HK-2 (cell line): ENCODE measurements at regions not wholly inside any gene's neighbourhood (a gene's known extent, or its start where the extent isn't known, plus 50 kb on each side); places are given as distances from the start of the nearest gene placed in this dataset.
"Not testable (repeated sequence)": the region's sequence is repeated elsewhere in the genome, so short reads cannot be mapped to it uniquely, and the experiment has no call there.

Experiments
- DNase-seq: peaks from one replicate; pipeline ENCODE4 v3.0.0-alpha.2; 2018; ENCODE audit not compliant: unreplicated experiment

DNA sequence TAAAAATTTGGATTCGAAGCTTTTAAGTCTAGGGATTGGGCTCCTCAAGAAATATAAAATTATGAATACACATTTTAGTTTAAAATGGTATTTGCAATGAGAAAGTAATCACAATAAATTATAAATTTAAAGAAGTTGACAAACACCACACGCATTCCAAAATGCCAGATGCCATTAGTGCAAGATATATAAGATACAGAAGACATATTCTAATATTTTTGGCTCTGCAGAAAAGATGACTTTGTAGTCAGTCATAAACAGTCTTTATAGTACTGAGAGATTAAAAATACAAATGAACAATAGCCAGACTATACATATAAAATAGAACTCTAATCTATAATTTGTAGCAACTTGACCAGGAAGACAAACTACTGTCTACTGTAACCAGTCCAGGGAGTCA is 309.0 kb upstream of the PABPC4L start:
- no peak for DNase-seq

GRCh38 chr4:134505511-134505910 is 303.9 kb upstream of the PABPC4L start:
- DNase-seq: no peak

GRCh38 chr4:134501973-134502643 is 300.5 kb upstream of the PABPC4L start:
- DNase-seq: no peak

GRCh38 chr4:134501488-134501887 is 299.9 kb upstream of the PABPC4L start:
- not testable (repeated sequence) for DNase-seq

DNA sequence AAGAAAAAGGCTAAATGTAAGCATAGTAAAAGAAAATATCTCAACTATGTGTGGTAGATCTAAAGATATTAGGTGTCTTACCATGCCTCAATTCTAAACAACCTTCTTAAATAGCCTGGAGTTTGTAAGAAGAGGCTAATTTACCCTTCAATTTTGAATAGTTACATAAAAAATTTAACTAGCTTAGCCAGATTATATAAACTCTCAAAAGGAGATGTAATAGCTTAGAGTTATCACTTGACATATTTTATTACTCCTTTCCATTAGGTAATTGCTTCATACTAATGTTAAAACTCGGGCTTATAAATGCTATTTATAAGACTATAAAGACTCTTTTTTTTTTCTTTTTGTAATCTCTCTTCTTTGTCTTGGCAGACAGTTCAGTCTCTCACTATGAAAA is 297.5 kb upstream of the PABPC4L start:
- no peak for DNase-seq

DNA sequence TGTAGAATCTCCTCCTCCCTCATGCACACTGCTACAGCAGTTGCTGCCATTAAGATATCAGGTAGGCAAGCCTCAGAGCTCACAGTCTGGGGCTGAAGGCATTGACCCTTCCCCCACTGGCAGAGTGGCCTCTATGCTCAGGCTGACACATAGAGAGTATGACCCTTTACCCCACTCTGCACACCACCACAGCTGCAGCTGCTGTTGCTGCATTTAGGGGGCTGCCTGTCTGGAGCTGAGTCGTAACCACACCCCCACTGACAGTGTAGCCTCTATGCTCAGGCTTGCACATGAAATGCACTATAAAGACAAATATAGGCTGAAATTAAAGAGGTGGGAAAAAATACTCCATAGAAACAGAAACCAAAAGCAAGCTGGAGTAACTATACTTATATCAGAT is 289.3 kb upstream of the PABPC4L start:
- DNase-seq: no peak

GRCh38 chr4:134483514-134483913 is 281.9 kb upstream of the PABPC4L start:
- DNase-seq: not testable (repeated sequence)

DNA sequence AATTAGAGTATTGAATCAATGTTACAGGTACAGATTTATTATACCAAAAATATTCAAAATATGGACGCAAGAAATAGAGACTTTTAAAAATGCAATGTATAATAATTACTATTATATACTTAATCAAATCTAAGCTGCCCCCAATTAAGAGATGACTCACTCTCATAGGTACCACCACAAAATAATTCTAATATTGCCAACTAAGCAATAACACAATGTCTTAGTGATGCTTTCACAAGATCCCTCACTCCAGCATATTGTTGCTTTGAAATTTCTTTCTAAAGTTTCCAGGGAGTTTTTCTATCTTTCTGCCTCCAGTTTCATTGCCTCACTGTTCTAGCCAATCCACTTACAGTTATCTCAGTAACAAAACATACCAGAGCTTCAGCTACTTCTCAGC is 270.0 kb upstream of the PABPC4L start:
- no peak for DNase-seq

GRCh38 chr4:134470544-134470943 is 269.0 kb upstream of the PABPC4L start:
- peak; percentile 6 for DNase-seq

DNA sequence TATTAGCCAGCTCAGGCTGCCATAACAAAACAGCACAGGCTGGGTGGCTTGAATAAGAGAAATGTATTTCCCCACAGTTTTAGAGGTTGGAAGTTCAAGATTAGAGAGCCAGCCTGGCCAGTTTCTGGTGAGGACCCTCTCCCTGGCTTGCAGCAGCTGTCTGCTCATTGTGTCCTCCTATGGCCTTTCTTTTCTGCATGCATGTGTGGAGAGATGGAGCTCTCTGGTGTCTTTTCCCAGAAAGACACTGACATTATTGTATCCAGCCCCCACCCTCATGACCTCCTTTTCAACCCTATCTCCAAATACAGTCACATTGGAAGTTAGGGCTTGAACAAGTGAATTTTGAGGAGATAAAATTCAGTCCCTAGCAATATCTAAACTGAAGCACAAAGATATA is 263.8 kb upstream of the PABPC4L start:
- DNase-seq: no peak

DNA sequence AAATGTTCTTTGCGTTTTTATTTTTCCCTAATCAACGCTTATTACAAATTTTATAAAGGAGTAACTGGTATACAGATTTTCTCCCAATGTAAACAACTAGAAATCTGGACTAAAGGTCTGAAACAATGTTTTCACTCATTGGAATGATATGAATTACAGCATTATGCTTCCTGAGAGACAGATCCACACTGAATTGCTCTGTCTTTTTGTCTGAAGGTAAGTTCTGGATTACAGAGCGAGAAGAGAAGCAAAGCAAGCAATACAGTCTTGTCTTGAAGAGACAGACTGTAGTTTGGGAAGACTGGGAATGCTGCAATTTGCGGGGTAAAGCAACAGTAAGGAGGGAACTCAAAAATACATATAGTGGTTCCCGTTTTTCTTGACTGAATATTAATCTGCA is 262.2 kb upstream of the PABPC4L start:
- no peak for DNase-seq

DNA sequence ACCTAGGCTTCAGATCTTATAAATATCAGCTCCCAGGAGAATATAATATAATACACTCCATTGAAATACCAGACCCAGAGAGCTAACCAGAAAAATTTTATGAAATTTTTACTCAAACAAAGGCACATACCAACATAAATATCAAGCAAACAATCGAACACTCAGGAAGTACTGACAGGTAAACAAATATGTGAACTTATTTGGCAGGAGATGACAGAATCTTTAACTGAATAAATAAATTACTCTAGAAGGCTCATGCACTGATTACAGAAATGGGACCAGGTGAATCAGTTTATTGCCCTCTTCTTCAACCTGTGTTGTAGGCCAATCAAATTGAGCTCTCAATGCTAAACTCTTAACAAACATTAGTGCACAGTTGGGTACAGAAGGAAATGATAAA is 225.2 kb upstream of the PABPC4L start:
- no peak for DNase-seq

GRCh38 chr4:134425756-134426155 is 224.2 kb upstream of the PABPC4L start:
- DNase-seq: no peak

- no peak for DNase-seq
Measured at GRCh38 chr4:134422776-134423175, 221.2 kb upstream of the PABPC4L start.

DNA sequence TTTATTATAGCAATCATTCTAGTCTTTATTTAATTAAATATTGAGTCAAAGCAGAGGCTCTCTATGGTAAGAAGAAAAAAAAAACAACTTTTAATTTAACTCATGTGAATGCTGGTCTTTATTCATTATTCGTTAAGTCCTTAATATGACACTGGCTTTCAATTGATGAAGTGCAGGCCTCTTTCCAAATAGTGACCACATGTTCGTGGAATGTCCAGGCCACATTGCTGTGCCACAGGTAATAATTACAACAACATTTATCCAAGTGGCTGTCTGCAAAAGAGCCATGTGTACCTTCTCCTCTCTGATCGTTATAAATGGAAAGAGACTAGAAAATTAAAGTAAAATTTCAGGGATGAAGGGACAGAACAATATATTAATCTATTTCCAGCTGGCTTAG is 220.1 kb upstream of the PABPC4L start:
- DNase-seq: no peak

DNA sequence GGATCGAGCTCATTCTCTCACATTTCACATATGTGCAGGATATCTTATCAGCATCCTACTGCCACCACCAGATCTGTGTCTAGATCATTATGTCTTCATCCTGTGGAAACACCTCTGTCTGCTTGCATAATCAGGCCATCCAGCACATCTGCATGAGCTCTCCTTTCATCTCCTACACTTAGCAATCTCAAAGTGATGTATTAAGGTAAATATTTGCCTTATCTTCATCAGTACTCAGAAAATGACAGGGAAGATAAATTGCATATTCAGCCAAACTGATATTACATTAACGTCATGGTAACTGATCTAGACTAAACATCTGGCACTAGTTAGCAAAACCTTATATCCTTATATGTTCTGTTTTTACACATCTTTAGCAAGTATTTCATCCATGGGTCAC is 207.3 kb upstream of the PABPC4L start:
- DNase-seq: no peak

DNA sequence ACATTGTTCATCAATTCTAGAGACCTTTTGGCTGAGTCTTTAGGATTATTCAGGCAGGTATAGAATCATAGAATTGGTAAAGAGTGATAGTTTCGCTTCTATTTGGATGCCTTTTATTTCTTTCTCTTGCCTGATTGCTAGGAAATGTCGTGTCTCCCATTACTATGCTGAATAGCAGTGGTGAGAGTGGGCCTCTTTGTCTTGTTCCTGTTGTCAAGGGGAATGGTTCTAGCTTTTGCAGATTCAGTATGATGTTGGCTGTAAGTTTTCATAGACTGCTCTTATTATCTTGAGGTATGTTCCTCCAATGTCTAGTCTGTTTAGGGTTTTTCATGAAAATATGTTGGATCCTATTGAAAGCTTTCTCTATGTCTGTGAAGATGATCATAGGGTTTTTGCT is 200.2 kb upstream of the PABPC4L start:
- DNase-seq: no peak

DNA sequence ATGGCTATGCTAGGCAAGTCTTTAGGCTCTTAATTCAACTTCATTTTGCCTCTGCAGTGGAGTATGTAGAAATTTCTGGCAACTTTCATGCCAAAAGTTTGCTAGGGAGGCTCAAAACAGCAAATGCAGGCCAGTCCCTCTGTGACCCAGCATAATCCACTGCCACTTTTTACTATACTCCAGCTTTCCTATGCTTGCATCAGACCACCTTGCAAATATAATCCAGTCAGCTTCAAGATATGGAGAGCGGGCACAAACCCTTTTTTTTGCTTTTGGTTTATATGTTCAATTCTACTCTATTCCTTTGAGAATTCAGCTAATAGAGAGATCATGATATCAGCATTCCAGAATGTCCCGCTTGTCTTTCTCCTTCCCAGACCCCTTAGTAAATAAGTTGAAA is 192.0 kb upstream of the PABPC4L start:
- DNase-seq: no peak

GRCh38 chr4:134390319-134390718 is 188.7 kb upstream of the PABPC4L start:
- no peak for DNase-seq

DNA sequence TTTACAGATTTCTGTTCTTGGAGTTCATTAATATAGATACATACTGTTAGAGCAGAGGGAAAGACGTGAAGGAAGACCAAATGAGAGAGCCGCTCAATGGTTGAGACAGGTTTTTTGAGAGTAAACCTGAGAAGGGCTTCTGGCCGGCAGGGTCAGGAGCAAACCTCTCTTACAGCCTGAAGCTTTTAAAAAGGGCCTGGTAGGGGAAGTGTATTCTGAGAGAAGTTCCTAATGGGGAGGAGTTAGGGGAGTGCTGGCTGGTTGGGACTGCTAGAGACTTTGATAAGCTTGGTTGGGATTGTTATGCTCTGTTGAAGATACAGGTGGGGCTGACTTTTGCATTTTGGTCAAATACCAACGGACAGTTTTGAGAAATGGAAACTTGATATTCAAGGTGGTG is 186.8 kb upstream of the PABPC4L start:
- no peak for DNase-seq

DNA sequence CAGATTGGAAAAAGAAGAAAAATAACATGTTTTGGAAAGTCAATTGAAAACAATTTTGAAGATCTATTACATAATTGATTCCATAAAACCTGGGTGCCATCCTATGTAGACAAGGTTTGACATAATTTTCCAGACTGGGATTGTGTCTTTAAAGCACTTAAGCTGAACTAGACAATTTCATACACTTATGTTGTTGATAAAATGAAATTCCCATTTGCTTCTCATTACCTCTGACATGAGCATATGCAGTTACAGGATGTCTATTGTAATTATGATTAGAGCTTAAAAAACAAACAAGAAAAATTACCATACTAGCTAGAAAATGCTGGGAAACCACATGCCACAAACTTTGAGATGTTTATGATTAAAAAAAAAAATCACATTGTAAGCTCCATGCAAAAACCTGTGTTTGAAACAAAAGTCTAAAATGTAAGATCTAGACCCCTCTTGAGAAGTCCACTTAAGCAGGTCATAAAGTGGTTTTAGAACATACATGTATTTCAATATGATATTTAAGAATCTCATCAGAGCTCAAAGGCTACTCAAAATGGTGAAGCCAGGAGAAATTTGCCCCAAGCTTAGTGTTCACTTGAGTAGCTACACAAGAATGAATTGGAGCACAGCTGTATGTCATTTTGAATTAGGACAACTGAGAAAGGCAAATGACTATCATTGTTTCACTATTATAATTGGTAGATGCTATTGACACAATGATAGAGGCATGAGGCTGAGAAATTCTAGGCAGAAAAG is 181.1 kb upstream of the PABPC4L start:
- DNase-seq: no peak

- DNase-seq: no peak
Measured at GRCh38 chr4:134375775-134376174, 174.2 kb upstream of the PABPC4L start.

DNA sequence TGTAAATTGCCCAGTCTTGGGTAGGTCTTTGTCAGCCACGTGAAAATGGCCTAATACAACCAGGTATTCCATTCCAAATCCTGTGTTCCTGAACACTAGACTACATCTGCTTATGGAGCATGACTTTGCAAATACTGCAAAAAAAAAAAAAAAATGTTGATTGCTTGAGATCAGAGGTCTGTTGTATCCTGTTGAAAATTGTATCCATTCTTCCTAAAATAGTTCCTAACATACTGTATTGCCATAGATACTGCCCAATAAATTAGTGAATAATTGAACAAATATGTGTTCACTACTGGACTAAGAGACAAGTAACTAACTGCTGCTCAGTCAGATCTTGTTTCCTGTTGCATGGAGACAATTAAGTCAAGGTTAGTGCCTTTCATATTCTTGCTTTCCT is 164.3 kb upstream of the PABPC4L start:
- DNase-seq: no peak

- DNase-seq: no peak
Measured at GRCh38 chr4:134364928-134365327, 163.3 kb upstream of the PABPC4L start.
